ENCODE measurements at regions not wholly inside any gene's neighbourhood (a gene's known extent, or its start where the extent isn't known, plus 50 kb on each side); places are given as distances from the start of the nearest gene placed in this dataset.

- ChIA-PET POLR2A (no interaction called here), CTCF (no interaction called here)
- TF ChIP-seq ZNF384 (IDR thresholded peaks at IDR 0.05) (no peak), ARNT (IDR thresholded peaks at IDR 0.05) (no peak), LEF1 (IDR thresholded peaks at IDR 0.05; ENCODE audit: borderline replicate concordance) (no peak), FOXM1 (IDR thresholded peaks at IDR 0.05; ENCODE audit: borderline replicate concordance) (no peak), HDGF (IDR thresholded peaks at IDR 0.05; ENCODE audit: borderline replicate concordance) (no peak), PKNOX1 (IDR thresholded peaks at IDR 0.05) (no peak), SUZ12 (IDR thresholded peaks at IDR 0.05) (no peak), ELF4 (IDR thresholded peaks at IDR 0.05) (no peak), FOXA1 (IDR thresholded peaks at IDR 0.05) (no peak), TARDBP (IDR thresholded peaks at IDR 0.05) (no peak), BHLHE40 (IDR thresholded peaks at IDR 0.05; ENCODE audit: borderline replicate concordance) (no peak), SP1 (IDR thresholded peaks at IDR 0.05) (no peak), CTBP1 (IDR thresholded peaks at IDR 0.05; ENCODE audit: borderline replicate concordance) (no peak), L3MBTL2 (conservative IDR thresholded peaks at IDR 0.05) (no peak), FOXK2 (IDR thresholded peaks at IDR 0.05) (no peak), NFRKB (IDR thresholded peaks at IDR 0.05) (no peak)
- DNase-seq (ENCODE audit: extremely low spot score): no peak
Observed at GRCh38 chr4:8740666-8741395, 130.8 kb downstream of the HMX1 start.

- CTCF ChIA-PET: no interaction called here
- TF ChIP-seq L3MBTL2 (conservative IDR thresholded peaks at IDR 0.05): no peak
- DNase-seq (ENCODE audit: extremely low spot score): no peak
- POLR2A ChIA-PET: no interaction called here
Observed at GRCh38 chr4:8739820-8740665, 131.6 kb downstream of the HMX1 start.

GRCh38 chr4:8739317-8739716 lies 132.3 kb downstream of the HMX1 start:
- no peak for DNase-seq (ENCODE audit: extremely low spot score)
- no peak for TF ChIP-seq ELF4 (IDR thresholded peaks at IDR 0.05)
- no peak for TF ChIP-seq L3MBTL2 (conservative IDR thresholded peaks at IDR 0.05)
- no peak for TF ChIP-seq LEF1 (IDR thresholded peaks at IDR 0.05; ENCODE audit: borderline replicate concordance)
- no peak for TF ChIP-seq PKNOX1 (IDR thresholded peaks at IDR 0.05)
- no peak for TF ChIP-seq SP1 (IDR thresholded peaks at IDR 0.05)
- TF ChIP-seq FOXM1 (IDR thresholded peaks at IDR 0.05; ENCODE audit: borderline replicate concordance): no peak
- no peak for TF ChIP-seq FOXA1 (IDR thresholded peaks at IDR 0.05)
- TF ChIP-seq SUZ12 (IDR thresholded peaks at IDR 0.05): no peak
- POLR2A ChIA-PET: no interaction called here
- CTCF ChIA-PET: no interaction called here

- ChIA-PET CTCF (no interaction called here), POLR2A (no interaction called here)
- TF ChIP-seq ZNF384 (IDR thresholded peaks at IDR 0.05) (no peak), SP1 (IDR thresholded peaks at IDR 0.05) (no peak), FOXK2 (IDR thresholded peaks at IDR 0.05) (no peak), BHLHE40 (IDR thresholded peaks at IDR 0.05; ENCODE audit: borderline replicate concordance) (no peak), PKNOX1 (IDR thresholded peaks at IDR 0.05) (no peak), ARNT (IDR thresholded peaks at IDR 0.05) (no peak), ELF4 (IDR thresholded peaks at IDR 0.05) (no peak), L3MBTL2 (conservative IDR thresholded peaks at IDR 0.05) (no peak), HDGF (IDR thresholded peaks at IDR 0.05; ENCODE audit: borderline replicate concordance) (no peak), LEF1 (IDR thresholded peaks at IDR 0.05; ENCODE audit: borderline replicate concordance) (no peak), SUZ12 (IDR thresholded peaks at IDR 0.05) (no peak)
- no peak for DNase-seq (ENCODE audit: extremely low spot score)
Observed at GRCh38 chr4:8738471-8738931, 133.1 kb downstream of the HMX1 start.

GRCh38 chr4:8737601-8738279 lies 133.9 kb downstream of the HMX1 start:
- no peak for DNase-seq (ENCODE audit: extremely low spot score)
- ChIA-PET CTCF (no interaction called here), POLR2A (no interaction called here)
- TF ChIP-seq LEF1 (IDR thresholded peaks at IDR 0.05; ENCODE audit: borderline replicate concordance) (no peak), ZNF384 (IDR thresholded peaks at IDR 0.05) (no peak), SUZ12 (IDR thresholded peaks at IDR 0.05) (no peak), L3MBTL2 (conservative IDR thresholded peaks at IDR 0.05) (no peak), FOXM1 (IDR thresholded peaks at IDR 0.05; ENCODE audit: borderline replicate concordance) (no peak)

- ChIA-PET POLR2A (no interaction called here), CTCF (no interaction called here)
- DNase-seq (ENCODE audit: extremely low spot score): no peak
- TF ChIP-seq LEF1 (IDR thresholded peaks at IDR 0.05; ENCODE audit: borderline replicate concordance): no peak
- TF ChIP-seq NFRKB (IDR thresholded peaks at IDR 0.05): no peak
Observed at GRCh38 chr4:8737075-8737474, 134.6 kb downstream of the HMX1 start.
